ENCODE measurements at regions not wholly inside any gene's neighbourhood (a gene's known extent, or its start where the extent isn't known, plus 50 kb on each side); places are given as distances from the start of the nearest gene placed in this dataset.

DNA sequence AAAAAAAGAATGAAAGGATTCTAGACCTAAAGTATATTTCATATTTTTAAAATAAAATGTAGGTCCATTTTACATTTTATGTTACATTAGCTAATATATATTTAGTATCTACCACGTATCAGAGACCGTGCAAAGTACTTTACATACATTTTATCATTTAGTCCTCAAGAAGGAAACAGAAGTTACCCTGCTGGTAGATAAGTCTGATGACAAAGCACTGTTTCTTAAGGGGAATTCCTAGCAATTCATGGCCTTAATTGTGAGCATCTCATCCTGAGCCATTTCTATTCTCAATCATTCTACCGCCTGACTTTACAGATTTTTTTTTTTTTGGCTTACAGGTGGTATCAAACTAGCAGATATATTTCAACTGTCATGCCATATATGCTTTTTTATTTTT is 367.7 kb downstream of the PRELID2 start:
- no peaks in the 10 kb centered on the region for H4K20me1 ChIP-seq (ENCODE audit: insufficient read depth)
- H3K9me3 ChIP-seq (ENCODE audit: low read depth) = no peaks in the 10 kb centered on the region
- H3K27ac ChIP-seq = no peak overlapping the region
- no peaks in the 10 kb centered on the region for H3K79me2 ChIP-seq (ENCODE audit: insufficient read depth)
- no peaks in the 10 kb centered on the region for H3K36me3 ChIP-seq (ENCODE audit: low read depth)
- no peak overlapping the region for H2AFZ ChIP-seq
- DNase-seq = no peak
- 96 to 99% methylated on average over 3 of the region's 3 CpGs for WGBS, 2 experiments (ENCODE audit: low coverage in 1 of 2, low lambda C conversion rate in 2 of 2, missing lambda C conversion rate in 2 of 2)
- H3K4me3 ChIP-seq = no peak overlapping the region
- in situ Hi-C loops (cut with MboI) = no loop called here
- H3K27me3 ChIP-seq (replicated peaks; ENCODE audit: insufficient read depth) = no peaks in the 10 kb centered on the region
- H3K9ac ChIP-seq = no peak overlapping the region
- TF ChIP-seq EZH2 (IDR thresholded peaks at IDR 0.05; ENCODE audit: insufficient read depth, poor library complexity, severe bottlenecking) = no peak
- TF ChIP-seq EZH2phosphoT487 (IDR thresholded peaks at IDR 0.05; ENCODE audit: insufficient read depth, low read depth) = no peak
- no peaks in the 10 kb centered on the region; the same call in 1 of the 2 replicates for H3K9me2 ChIP-seq (ENCODE audit: insufficient read depth)
- H3K4me1 ChIP-seq (ENCODE audit: insufficient read depth) = peaks cover 15% of the 10 kb centered on the region
- 0 out of 2 replicates have a peak, but pooled peaks cover 5% of the 10 kb centered on the region for H3F3A ChIP-seq (ENCODE audit: insufficient read depth)
- no peak overlapping the region for H3K4me2 ChIP-seq (ENCODE audit: unreplicated experiment)

DNA sequence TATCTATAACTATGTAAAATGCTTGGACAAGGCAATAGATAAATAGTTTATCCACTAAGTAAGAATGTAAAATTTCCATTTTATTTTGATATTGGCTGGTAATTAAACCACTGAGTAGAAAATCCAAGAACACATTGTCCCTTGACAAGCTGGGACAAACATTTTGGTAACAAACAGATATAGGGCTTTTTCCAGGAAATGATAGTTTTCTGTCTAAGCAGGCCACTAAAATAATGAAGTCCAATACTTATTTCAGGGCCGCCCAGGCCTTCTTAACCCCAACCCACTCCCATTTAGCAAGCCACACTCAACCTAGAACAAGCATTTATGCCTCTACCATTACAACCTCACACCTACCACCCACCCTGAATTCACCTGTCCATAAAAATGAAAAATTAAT is 368.6 kb downstream of the PRELID2 start:
- Histone ChIP-seq H3K79me2 (ENCODE audit: insufficient read depth) (no peaks in the 10 kb centered on the region), H3K36me3 (ENCODE audit: low read depth) (no peaks in the 10 kb centered on the region), H3K9me2 (ENCODE audit: insufficient read depth) (no peaks in the 10 kb centered on the region; the same call in 1 of the 2 replicates), H3K9ac (no peak overlapping the region), H3K4me2 (ENCODE audit: unreplicated experiment) (no peak overlapping the region), H3K4me3 (no peak overlapping the region), H3F3A (ENCODE audit: insufficient read depth) (0 out of 2 replicates have a peak, but pooled peaks cover 5% of the 10 kb centered on the region), H2AFZ (no peak overlapping the region), H4K20me1 (ENCODE audit: insufficient read depth) (no peaks in the 10 kb centered on the region), H3K4me1 (ENCODE audit: insufficient read depth) (peaks cover 6% of the 10 kb centered on the region), H3K27me3 (replicated peaks; ENCODE audit: insufficient read depth) (no peaks in the 10 kb centered on the region), H3K9me3 (ENCODE audit: low read depth) (no peaks in the 10 kb centered on the region), H3K27ac (no peak overlapping the region)
- DNase-seq = no peak
- WGBS, 2 experiments (ENCODE audit: low coverage in 1 of 2, low lambda C conversion rate in 2 of 2, missing lambda C conversion rate in 2 of 2) = 74 to 82% methylated on average over 1 of the region's 1 CpG
- in situ Hi-C loops (cut with MboI) = no loop called here
- no peak for TF ChIP-seq EZH2 (IDR thresholded peaks at IDR 0.05; ENCODE audit: insufficient read depth, poor library complexity, severe bottlenecking)
- no peak for TF ChIP-seq EZH2phosphoT487 (IDR thresholded peaks at IDR 0.05; ENCODE audit: insufficient read depth, low read depth)

GRCh38 chr5:145465474-145466263 is 369.5 kb downstream of the PRELID2 start:
- 0 out of 2 replicates have a peak, but pooled peaks cover 5% of the 10 kb centered on the region for H3F3A ChIP-seq (ENCODE audit: insufficient read depth)
- TF ChIP-seq EZH2phosphoT487 (IDR thresholded peaks at IDR 0.05; ENCODE audit: insufficient read depth, low read depth) = no peak
- TF ChIP-seq EZH2 (IDR thresholded peaks at IDR 0.05; ENCODE audit: insufficient read depth, poor library complexity, severe bottlenecking) = no peak
- no peaks in the 10 kb centered on the region for H3K9me2 ChIP-seq (ENCODE audit: insufficient read depth)
- H3K9ac ChIP-seq = no peak overlapping the region
- no peaks in the 10 kb centered on the region for H3K27me3 ChIP-seq (replicated peaks; ENCODE audit: insufficient read depth)
- no peaks in the 10 kb centered on the region for H3K9me3 ChIP-seq (ENCODE audit: low read depth)
- H3K36me3 ChIP-seq (ENCODE audit: low read depth) = no peaks in the 10 kb centered on the region
- H4K20me1 ChIP-seq (ENCODE audit: insufficient read depth) = no peaks in the 10 kb centered on the region
- no peaks in the 10 kb centered on the region for H3K79me2 ChIP-seq (ENCODE audit: insufficient read depth)
- no peak overlapping the region for H3K27ac ChIP-seq
- peak; percentile 37 for DNase-seq
- H3K4me1 ChIP-seq (ENCODE audit: insufficient read depth) = peaks cover 5% of the 10 kb centered on the region; the same call in 1 of the 2 replicates
- H3K4me2 ChIP-seq (ENCODE audit: unreplicated experiment) = no peak overlapping the region
- WGBS, 2 experiments (ENCODE audit: low coverage in 1 of 2, low lambda C conversion rate in 2 of 2, missing lambda C conversion rate in 2 of 2) = 70% methylated on average over 6 of the region's 6 CpGs
- in situ Hi-C loops (cut with MboI) = no loop called here
- no peak overlapping the region for H3K4me3 ChIP-seq
- no peak overlapping the region for H2AFZ ChIP-seq

GRCh38 chr5:145464171-145464570 is 371.0 kb downstream of the PRELID2 start:
- no peak overlapping the region for H2AFZ ChIP-seq
- TF ChIP-seq EZH2phosphoT487 (IDR thresholded peaks at IDR 0.05; ENCODE audit: insufficient read depth, low read depth) (no peak), EZH2 (IDR thresholded peaks at IDR 0.05; ENCODE audit: insufficient read depth, poor library complexity, severe bottlenecking) (no peak)
- peaks cover 5% of the 10 kb centered on the region; the same call in 1 of the 2 replicates for H3K4me1 ChIP-seq (ENCODE audit: insufficient read depth)
- no peaks in the 10 kb centered on the region for H4K20me1 ChIP-seq (ENCODE audit: insufficient read depth)
- no peaks in the 10 kb centered on the region for H3K79me2 ChIP-seq (ENCODE audit: insufficient read depth)
- DNase-seq = no peak
- H3K9me2 ChIP-seq (ENCODE audit: insufficient read depth) = no peaks in the 10 kb centered on the region
- in situ Hi-C loops (cut with MboI) = no loop called here
- H3K4me2 ChIP-seq (ENCODE audit: unreplicated experiment) = no peak overlapping the region
- no peak overlapping the region for H3K4me3 ChIP-seq
- no peaks in the 10 kb centered on the region for H3K27me3 ChIP-seq (replicated peaks; ENCODE audit: insufficient read depth)
- WGBS, 2 experiments (ENCODE audit: low coverage in 1 of 2, low lambda C conversion rate in 2 of 2, missing lambda C conversion rate in 2 of 2) = 94% methylated on average over 1 of the region's 1 CpG
- H3K36me3 ChIP-seq (ENCODE audit: low read depth) = no peaks in the 10 kb centered on the region
- no peaks in the 10 kb centered on the region for H3K9me3 ChIP-seq (ENCODE audit: low read depth)
- H3K9ac ChIP-seq = no peak overlapping the region
- no peak overlapping the region for H3K27ac ChIP-seq
- H3F3A ChIP-seq (ENCODE audit: insufficient read depth) = 0 out of 2 replicates have a peak, but pooled peaks cover 5% of the 10 kb centered on the region
